GM12878 (cell line): ENCODE measurements at regions not wholly inside any gene's neighbourhood (a gene's known extent, or its start where the extent isn't known, plus 50 kb on each side); places are given as distances from the start of the nearest gene placed in this dataset.

ENCODE experiments used
- BMI1 ChIP-seq: fragments of 450-650 bp; IDR thresholded peaks from 2 replicates; pipeline ENCODE4 v1.6.1; 2016; ENCODE audit warnings: mild to moderate bottlenecking, moderate library complexity, borderline replicate concordance
- EGR1 ChIP-seq, 2 experiments: IDR thresholded peaks; 1 replicate in 1 of 2; 2 replicates in 1 of 2; pipeline ENCODE4 v1.6.1; 2011 to 2012; ENCODE audit warnings: low read depth in 2 of 2, low read length in 2 of 2, borderline replicate concordance in 1 of 2, mild to moderate bottlenecking in 1 of 2, moderate library complexity in 1 of 2
- IRF4 ChIP-seq: IDR thresholded peaks from 2 replicates; pipeline ENCODE4 v1.6.1; 2011; ENCODE audit warnings: low read depth, low read length
- MEF2B ChIP-seq: fragments of 450-650 bp; IDR thresholded peaks from 2 replicates; pipeline ENCODE4 v1.6.1; 2018; ENCODE audit warnings: mild to moderate bottlenecking, moderate library complexity; ENCODE audit not compliant: partially characterized antibody, poor library complexity, severe bottlenecking
- NR2F1 ChIP-seq: fragments of 450-650 bp; conservative IDR thresholded peaks from 2 replicates; pipeline ENCODE4 v1.6.1; 2017; ENCODE audit warnings: mild to moderate bottlenecking
- POU2F2 ChIP-seq: IDR thresholded peaks from 3 replicates; pipeline ENCODE4 v1.6.1; 2011; ENCODE audit warnings: low read depth, mild to moderate bottlenecking, low read length, borderline replicate concordance
- TCF12 ChIP-seq: IDR thresholded peaks from 2 replicates; pipeline ENCODE4 v1.6.1; 2011; ENCODE audit warnings: low read depth, mild to moderate bottlenecking, low read length
- TF ChIP-seq, protein P1 (sequence below): fragments of 450-650 bp; IDR thresholded peaks from 2 replicates; pipeline ENCODE4 v1.6.1; 2017; ENCODE audit warnings: mild to moderate bottlenecking
- TF ChIP-seq, protein P2 (sequence below): fragments of 150-350 bp; IDR thresholded peaks from 2 replicates; pipeline ENCODE4 v1.6.1; 2014; ENCODE audit warnings: mild to moderate bottlenecking, low read depth, low read length
- TF ChIP-seq, protein P3 (sequence below): fragments of 450-650 bp; IDR thresholded peaks from 2 replicates; pipeline ENCODE4 v1.6.1; 2018; ENCODE audit warnings: borderline replicate concordance, mild to moderate bottlenecking; ENCODE audit not compliant: partially characterized antibody
- TF ChIP-seq, protein P4 (sequence below): fragments of 450-650 bp; IDR thresholded peaks from 2 replicates; pipeline ENCODE4 v1.6.1; 2017; ENCODE audit warnings: mild to moderate bottlenecking, moderate library complexity

DNA sequence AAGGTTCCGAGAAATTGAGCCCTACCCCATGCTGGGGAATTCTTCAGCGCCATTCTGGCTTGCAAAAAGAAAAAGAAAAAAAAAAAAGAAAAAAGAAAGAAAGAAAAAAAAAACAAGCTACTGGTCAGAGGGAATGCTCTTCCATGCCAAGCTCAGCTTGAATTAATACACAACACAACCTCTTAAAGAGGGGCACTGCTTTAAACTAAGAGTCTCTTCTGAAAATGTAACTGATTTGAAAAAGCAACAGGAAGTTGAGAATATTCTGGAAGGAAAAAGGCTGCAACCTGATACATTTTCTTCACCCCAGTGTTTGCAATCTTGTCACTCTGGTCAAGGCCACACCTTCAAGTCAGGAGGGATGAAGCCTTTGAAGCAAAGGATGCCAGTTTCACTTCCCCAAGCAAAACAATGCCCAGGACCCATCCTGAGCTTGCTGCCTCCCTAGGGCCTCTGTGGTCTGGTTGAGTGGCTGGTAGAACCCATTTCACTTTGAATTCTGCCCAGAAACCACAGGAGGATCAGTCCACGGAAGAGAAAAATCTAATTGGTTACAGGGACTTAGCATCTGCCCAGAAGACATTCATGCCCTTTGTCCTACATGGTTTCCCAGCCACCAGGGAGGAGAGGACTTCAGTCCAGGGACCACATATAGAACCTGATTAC, 389.7 kb downstream of the SOX9 start (continued):
- TF ChIP-seq, protein P1, sequence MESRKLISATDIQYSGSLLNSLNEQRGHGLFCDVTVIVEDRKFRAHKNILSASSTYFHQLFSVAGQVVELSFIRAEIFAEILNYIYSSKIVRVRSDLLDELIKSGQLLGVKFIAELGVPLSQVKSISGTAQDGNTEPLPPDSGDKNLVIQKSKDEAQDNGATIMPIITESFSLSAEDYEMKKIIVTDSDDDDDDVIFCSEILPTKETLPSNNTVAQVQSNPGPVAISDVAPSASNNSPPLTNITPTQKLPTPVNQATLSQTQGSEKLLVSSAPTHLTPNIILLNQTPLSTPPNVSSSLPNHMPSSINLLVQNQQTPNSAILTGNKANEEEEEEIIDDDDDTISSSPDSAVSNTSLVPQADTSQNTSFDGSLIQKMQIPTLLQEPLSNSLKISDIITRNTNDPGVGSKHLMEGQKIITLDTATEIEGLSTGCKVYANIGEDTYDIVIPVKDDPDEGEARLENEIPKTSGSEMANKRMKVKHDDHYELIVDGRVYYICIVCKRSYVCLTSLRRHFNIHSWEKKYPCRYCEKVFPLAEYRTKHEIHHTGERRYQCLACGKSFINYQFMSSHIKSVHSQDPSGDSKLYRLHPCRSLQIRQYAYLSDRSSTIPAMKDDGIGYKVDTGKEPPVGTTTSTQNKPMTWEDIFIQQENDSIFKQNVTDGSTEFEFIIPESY = no peak
- TF ChIP-seq, protein P2, sequence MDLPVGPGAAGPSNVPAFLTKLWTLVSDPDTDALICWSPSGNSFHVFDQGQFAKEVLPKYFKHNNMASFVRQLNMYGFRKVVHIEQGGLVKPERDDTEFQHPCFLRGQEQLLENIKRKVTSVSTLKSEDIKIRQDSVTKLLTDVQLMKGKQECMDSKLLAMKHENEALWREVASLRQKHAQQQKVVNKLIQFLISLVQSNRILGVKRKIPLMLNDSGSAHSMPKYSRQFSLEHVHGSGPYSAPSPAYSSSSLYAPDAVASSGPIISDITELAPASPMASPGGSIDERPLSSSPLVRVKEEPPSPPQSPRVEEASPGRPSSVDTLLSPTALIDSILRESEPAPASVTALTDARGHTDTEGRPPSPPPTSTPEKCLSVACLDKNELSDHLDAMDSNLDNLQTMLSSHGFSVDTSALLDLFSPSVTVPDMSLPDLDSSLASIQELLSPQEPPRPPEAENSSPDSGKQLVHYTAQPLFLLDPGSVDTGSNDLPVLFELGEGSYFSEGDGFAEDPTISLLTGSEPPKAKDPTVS = peak; percentile 91; the same call in 1 of the 2 replicates
- TF ChIP-seq NR2F1 (peak; percentile 53; the same call in 1 of the 2 replicates), MEF2B (peak; percentile 95), POU2F2 (0 out of 3 replicates have a peak, but pooled peaks have one; percentile 41), EGR1 (IDR thresholded peaks at IDR 0.05; ENCODE audit: borderline replicate concordance in 1 of 2, low read depth in 2 of 2, low read length in 2 of 2) (no peak), BMI1 (0 out of 2 replicates have a peak, but pooled peaks have one; percentile 10), IRF4 (peak; percentile 72; the same call in 1 of the 2 replicates), TCF12 (no peak)
- TF ChIP-seq, protein P3, sequence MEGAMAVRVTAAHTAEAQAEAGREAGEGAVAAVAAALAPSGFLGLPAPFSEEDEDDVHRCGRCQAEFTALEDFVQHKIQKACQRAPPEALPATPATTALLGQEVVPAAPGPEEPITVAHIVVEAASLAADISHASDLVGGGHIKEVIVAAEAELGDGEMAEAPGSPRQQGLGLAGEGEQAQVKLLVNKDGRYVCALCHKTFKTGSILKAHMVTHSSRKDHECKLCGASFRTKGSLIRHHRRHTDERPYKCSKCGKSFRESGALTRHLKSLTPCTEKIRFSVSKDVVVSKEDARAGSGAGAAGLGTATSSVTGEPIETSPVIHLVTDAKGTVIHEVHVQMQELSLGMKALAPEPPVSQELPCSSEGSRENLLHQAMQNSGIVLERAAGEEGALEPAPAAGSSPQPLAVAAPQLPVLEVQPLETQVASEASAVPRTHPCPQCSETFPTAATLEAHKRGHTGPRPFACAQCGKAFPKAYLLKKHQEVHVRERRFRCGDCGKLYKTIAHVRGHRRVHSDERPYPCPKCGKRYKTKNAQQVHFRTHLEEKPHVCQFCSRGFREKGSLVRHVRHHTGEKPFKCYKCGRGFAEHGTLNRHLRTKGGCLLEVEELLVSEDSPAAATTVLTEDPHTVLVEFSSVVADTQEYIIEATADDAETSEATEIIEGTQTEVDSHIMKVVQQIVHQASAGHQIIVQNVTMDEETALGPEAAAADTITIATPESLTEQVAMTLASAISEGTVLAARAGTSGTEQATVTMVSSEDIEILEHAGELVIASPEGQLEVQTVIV = no peak
- TF ChIP-seq, protein P4, sequence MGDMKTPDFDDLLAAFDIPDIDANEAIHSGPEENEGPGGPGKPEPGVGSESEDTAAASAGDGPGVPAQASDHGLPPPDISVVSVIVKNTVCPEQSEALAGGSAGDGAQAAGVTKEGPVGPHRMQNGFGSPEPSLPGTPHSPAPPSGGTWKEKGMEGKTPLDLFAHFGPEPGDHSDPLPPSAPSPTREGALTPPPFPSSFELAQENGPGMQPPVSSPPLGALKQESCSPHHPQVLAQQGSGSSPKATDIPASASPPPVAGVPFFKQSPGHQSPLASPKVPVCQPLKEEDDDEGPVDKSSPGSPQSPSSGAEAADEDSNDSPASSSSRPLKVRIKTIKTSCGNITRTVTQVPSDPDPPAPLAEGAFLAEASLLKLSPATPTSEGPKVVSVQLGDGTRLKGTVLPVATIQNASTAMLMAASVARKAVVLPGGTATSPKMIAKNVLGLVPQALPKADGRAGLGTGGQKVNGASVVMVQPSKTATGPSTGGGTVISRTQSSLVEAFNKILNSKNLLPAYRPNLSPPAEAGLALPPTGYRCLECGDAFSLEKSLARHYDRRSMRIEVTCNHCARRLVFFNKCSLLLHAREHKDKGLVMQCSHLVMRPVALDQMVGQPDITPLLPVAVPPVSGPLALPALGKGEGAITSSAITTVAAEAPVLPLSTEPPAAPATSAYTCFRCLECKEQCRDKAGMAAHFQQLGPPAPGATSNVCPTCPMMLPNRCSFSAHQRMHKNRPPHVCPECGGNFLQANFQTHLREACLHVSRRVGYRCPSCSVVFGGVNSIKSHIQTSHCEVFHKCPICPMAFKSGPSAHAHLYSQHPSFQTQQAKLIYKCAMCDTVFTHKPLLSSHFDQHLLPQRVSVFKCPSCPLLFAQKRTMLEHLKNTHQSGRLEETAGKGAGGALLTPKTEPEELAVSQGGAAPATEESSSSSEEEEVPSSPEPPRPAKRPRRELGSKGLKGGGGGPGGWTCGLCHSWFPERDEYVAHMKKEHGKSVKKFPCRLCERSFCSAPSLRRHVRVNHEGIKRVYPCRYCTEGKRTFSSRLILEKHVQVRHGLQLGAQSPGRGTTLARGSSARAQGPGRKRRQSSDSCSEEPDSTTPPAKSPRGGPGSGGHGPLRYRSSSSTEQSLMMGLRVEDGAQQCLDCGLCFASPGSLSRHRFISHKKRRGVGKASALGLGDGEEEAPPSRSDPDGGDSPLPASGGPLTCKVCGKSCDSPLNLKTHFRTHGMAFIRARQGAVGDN = peak; percentile 95
